CD4-positive, alpha-beta T cell (primary cell): ENCODE measurements at regions not wholly inside any gene's neighbourhood (a gene's known extent, or its start where the extent isn't known, plus 50 kb on each side); places are given as distances from the start of the nearest gene placed in this dataset.
"Not testable (repeated sequence)": the region's sequence is repeated elsewhere in the genome, so short reads cannot be mapped to it uniquely, and the experiment has no call there.

Experiments
- ATAC-seq: fragments of 200-7000 bp; cut with Tn5 transposase; one replicate; pipeline ENCODE4 v1.10.0; 2022; ENCODE audit warnings: mild to moderate bottlenecking; ENCODE audit not compliant: poor library complexity
- CTCF ChIA-PET: fragments of 350-600 bp; sonication (Branson Sonifier 250); formaldehyde crosslinking; loops from one replicate; lab custom pipeline; 2021; ENCODE audit warnings: antibody characterized with exemption, inconsistent platforms; lab: Charles Lee
- POLR2A ChIA-PET: fragments of 350-600 bp; sonication (Branson Sonifier 250); formaldehyde crosslinking; loops from one replicate; lab custom pipeline; 2021; ENCODE audit warnings: antibody characterized with exemption, inconsistent platforms; lab: Charles Lee
- DNase-seq, 14 experiments: peaks; one replicate each; pipeline ENCODE4 v3.0.0-alpha.2; 2013 to 2020; ENCODE audit warnings: mixed read lengths in 2 of 14
- H3K27ac ChIP-seq, 2 donors: one replicate each; pipeline versions ENCODE4 v1.5.1 to v1.7.0; 2013; ENCODE audit warnings: low read length in 2 of 2, low read depth in 1 of 2, mild to moderate bottlenecking in 1 of 2
- H3K27me3 ChIP-seq, 2 experiments: 1 replicate in 1 of 2; 2 replicates in 1 of 2; pipeline versions ENCODE4 v1.6.1 to v1.7.0; 2013; ENCODE audit warnings: low read length in 2 of 2, control low read depth in 1 of 2, mild to moderate bottlenecking in 1 of 2, moderate library complexity in 1 of 2; ENCODE audit not compliant: insufficient read depth in 2 of 2, control insufficient read depth in 1 of 2
- H3K36me3 ChIP-seq: one replicate; pipeline ENCODE4 v1.6.1; 2013; ENCODE audit warnings: low read length, control low read depth; ENCODE audit not compliant: insufficient read depth
- H3K4me1 ChIP-seq: one replicate; pipeline ENCODE4 v1.6.1; 2013; ENCODE audit warnings: low read length, control low read depth; ENCODE audit not compliant: insufficient read depth
- H3K4me3 ChIP-seq: one replicate; pipeline ENCODE4 v1.5.1; 2013; ENCODE audit warnings: mild to moderate bottlenecking, low read length, moderate library complexity
- H3K9me3 ChIP-seq, 2 experiments: 1 replicate in 1 of 2; 2 replicates in 1 of 2; pipeline versions ENCODE4 v1.6.1 to v1.7.0; 2013; ENCODE audit warnings: low read length in 2 of 2, mild to moderate bottlenecking in 2 of 2, control low read depth in 1 of 2, moderate library complexity in 1 of 2; ENCODE audit not compliant: control insufficient read depth in 1 of 2, insufficient read depth in 1 of 2
- H3K27ac Mint-ChIP-seq: one replicate; pipeline ENCODE4 v1.8.0; 2020; ENCODE audit warnings: mixed read lengths
- H3K27me3 Mint-ChIP-seq: one replicate; pipeline ENCODE4 v1.8.0; 2021; ENCODE audit warnings: mixed read lengths
- H3K36me3 Mint-ChIP-seq: one replicate; pipeline ENCODE4 v1.8.0; 2021; ENCODE audit warnings: low read depth, mixed read lengths
- H3K4me1 Mint-ChIP-seq: one replicate; pipeline ENCODE4 v1.8.0; 2021; ENCODE audit warnings: low read depth, mixed read lengths
- H3K4me3 Mint-ChIP-seq: one replicate; pipeline ENCODE4 v1.8.0; 2020; ENCODE audit warnings: mild to moderate bottlenecking, mixed read lengths
- H3K9me3 Mint-ChIP-seq: one replicate; pipeline ENCODE4 v1.8.0; 2020; ENCODE audit warnings: mixed read lengths
- intact Hi-C, 2 experiments: fragments of 100-400 bp; cut with DNase I in 1 of 2; cut with micrococcal nuclease in 1 of 2; formaldehyde crosslinking; loops; one replicate each; pipeline versions ENCODE4 v1.15.1 to v1.9.0; 2023 to 2025; cut with DNase I, micrococcal nuclease

DNA sequence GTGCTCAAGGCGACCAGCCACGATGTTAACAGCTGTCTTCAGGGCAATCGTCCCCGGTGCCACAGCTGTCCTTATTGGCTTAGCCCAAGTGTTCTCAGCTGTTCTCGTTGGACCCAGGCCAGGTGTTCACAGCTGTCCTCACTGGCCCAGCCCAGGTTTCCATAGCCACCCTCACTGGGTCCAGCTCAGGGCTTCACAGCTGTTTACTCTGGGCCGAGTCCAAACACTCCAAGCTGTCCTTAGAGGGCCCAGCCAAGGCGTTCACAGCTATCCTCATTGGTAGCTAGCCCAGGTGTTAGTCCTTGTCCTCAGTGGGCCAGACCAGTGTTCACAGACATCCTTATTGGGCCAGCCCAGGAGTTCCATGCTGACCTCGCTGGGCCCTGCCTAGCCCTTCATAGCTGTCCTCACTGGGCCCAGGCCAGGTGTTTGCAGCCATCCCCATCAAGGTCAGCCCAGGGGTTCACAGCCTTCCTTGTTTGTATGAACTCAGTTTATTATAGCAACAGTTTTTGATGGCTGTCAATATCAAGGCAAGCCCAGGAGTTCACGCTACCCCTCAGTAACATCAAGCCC, 106.0 kb upstream of the THOC3 start:
- H3K9me3 Mint-ChIP-seq, H3K4me1 Mint-ChIP-seq, H3K27ac Mint-ChIP-seq, H3K4me1 ChIP-seq, H3K27ac ChIP-seq, H3K36me3 Mint-ChIP-seq, POLR2A ChIA-PET, H3K27me3 ChIP-seq, CTCF ChIA-PET, H3K9me3 ChIP-seq, H3K4me3 Mint-ChIP-seq, DNase-seq, H3K36me3 ChIP-seq, H3K27me3 Mint-ChIP-seq, H3K4me3 ChIP-seq, intact Hi-C loops, ATAC-seq: not testable (repeated sequence)

DNA sequence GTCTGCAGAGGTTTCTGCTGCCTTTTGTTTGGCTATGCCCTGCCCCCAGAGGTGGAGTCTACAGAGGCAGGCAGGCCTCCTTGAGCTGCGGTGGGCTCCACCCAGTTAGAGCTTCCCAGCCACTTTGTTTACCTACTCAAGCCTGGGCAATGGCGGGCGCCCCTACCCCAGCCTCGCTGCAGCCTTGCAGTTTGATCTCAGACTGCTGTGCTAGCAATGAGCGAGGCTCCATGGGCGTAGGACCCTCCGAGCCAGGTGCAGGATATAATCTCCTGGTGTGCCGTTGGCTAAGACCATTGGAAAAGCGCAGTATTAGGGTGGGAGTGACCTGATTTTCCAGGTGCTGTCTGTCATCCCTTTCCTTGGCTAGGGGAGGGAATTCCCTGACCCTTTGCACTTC, 115.6 kb upstream of the THOC3 start:
- DNase-seq, H3K36me3 Mint-ChIP-seq, H3K4me1 Mint-ChIP-seq, H3K9me3 Mint-ChIP-seq, POLR2A ChIA-PET, H3K36me3 ChIP-seq, H3K27ac Mint-ChIP-seq, ATAC-seq, H3K27me3 Mint-ChIP-seq, H3K4me3 ChIP-seq, H3K27me3 ChIP-seq, intact Hi-C loops, CTCF ChIA-PET, H3K27ac ChIP-seq, H3K9me3 ChIP-seq, H3K4me3 Mint-ChIP-seq, H3K4me1 ChIP-seq: not testable (repeated sequence)

DNA sequence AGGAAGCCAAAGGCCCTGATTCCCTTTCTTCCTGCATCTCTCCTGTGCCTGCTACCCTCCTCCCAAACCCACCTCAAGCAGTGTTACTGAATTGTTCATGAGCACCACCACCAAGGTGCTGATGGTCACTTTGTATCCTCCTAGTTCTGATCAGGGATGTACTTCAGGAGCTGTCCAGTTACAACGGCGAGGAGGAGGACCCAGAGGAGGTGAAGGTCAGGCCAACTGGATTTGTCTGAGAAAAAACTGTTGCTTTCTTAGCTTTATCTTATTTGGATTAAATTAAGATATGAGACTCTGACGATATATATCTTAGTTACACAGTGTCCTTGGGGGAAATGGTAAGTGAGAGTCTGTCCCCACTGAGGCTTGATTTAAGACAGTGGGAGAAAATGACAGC, 135.0 kb upstream of the THOC3 start:
- H3K4me1 ChIP-seq, H3K36me3 ChIP-seq, H3K27me3 Mint-ChIP-seq, intact Hi-C loops, H3K9me3 Mint-ChIP-seq, POLR2A ChIA-PET, CTCF ChIA-PET, H3K4me3 ChIP-seq, H3K36me3 Mint-ChIP-seq, H3K27ac ChIP-seq, DNase-seq, H3K9me3 ChIP-seq, H3K4me1 Mint-ChIP-seq, H3K27me3 ChIP-seq, ATAC-seq, H3K4me3 Mint-ChIP-seq, H3K27ac Mint-ChIP-seq: not testable (repeated sequence)

DNA sequence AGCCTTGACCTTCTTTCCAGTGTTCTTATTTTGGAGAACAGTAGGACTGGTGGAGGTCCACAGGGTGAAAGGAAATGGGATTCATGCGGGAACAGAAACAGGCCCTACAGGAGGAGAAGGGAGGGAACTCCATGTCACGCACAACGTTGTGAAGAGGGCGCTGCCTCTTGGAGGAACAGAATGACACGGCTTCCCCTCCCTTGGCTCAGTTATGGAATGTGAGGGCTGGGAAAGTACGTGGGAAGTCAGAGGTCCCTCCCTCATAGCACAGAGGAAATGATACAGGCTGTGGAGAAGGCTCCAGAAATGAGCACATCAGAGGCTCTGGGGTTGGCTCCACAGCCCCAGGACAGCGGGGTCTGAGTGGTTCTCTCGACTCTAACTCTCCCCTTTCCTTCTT, 125.3 kb upstream of the SIMC1 start:
- ATAC-seq, CTCF ChIA-PET, H3K4me3 Mint-ChIP-seq, POLR2A ChIA-PET, H3K9me3 ChIP-seq, H3K27me3 Mint-ChIP-seq, H3K27me3 ChIP-seq, H3K36me3 ChIP-seq, H3K4me3 ChIP-seq, intact Hi-C loops, H3K36me3 Mint-ChIP-seq, DNase-seq, H3K27ac ChIP-seq, H3K27ac Mint-ChIP-seq, H3K9me3 Mint-ChIP-seq, H3K4me1 Mint-ChIP-seq, H3K4me1 ChIP-seq: not testable (repeated sequence)

DNA sequence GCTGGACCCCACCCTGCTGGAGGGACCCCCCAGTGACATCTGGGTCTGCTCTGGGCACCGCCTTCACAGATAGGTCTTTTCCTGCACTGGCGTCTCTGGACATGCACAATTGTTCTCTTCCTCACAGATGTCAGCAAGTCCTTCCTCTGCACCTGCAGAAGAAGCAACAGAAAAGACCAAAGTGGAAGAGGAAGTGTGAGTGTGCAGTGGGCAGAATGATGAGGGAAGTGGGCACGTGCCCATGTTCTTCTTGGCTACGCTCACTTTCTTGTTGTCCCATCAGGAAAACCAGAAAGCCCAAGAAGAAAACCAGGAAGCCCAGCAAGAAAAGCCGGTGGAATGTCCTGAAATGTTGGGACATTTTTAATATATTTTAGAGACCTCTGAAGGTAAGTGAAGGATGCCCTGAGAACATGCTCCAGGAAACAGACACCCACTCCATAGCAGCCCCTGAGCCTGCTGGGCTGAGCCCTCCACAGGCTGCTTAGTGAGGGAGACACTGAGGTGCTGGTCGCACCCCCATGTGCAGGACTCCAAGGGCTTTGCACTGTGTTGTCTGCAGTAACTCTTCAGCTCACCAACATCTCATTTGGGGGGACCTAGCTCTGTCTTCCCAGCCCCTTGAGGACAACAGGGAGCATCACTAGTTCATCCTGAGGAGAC, 124.4 kb upstream of the SIMC1 start:
- H3K4me1 Mint-ChIP-seq, H3K27me3 Mint-ChIP-seq, H3K27ac Mint-ChIP-seq, DNase-seq, H3K4me3 Mint-ChIP-seq, H3K9me3 Mint-ChIP-seq, H3K27me3 ChIP-seq, POLR2A ChIA-PET, H3K27ac ChIP-seq, H3K4me1 ChIP-seq, ATAC-seq, intact Hi-C loops, CTCF ChIA-PET, H3K36me3 ChIP-seq, H3K4me3 ChIP-seq, H3K36me3 Mint-ChIP-seq, H3K9me3 ChIP-seq: not testable (repeated sequence)

DNA sequence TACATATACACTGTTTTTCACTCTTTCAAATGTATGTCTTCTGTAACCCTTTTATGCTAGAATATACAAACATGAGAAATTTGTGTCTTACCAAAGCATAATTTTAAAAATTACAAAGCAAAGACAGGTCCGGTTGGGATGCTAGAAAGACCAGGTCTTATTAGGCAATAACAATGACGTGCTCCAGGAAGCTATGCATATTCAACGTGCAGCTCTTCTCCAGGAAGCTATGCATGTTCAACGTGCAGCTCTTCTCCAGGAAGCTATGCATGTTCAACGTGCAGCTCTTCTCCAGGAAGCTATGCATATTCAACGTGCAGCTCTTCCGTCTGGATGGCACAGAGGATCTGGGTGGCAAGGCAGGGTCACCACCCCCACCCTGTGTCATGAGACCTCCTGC, 123.4 kb upstream of the SIMC1 start:
- H3K27ac Mint-ChIP-seq, POLR2A ChIA-PET, H3K27me3 ChIP-seq, H3K4me3 Mint-ChIP-seq, ATAC-seq, CTCF ChIA-PET, H3K4me3 ChIP-seq, H3K27me3 Mint-ChIP-seq, H3K4me1 Mint-ChIP-seq, H3K27ac ChIP-seq, H3K4me1 ChIP-seq, H3K9me3 ChIP-seq, H3K36me3 ChIP-seq, H3K36me3 Mint-ChIP-seq, intact Hi-C loops, DNase-seq, H3K9me3 Mint-ChIP-seq: not testable (repeated sequence)

DNA sequence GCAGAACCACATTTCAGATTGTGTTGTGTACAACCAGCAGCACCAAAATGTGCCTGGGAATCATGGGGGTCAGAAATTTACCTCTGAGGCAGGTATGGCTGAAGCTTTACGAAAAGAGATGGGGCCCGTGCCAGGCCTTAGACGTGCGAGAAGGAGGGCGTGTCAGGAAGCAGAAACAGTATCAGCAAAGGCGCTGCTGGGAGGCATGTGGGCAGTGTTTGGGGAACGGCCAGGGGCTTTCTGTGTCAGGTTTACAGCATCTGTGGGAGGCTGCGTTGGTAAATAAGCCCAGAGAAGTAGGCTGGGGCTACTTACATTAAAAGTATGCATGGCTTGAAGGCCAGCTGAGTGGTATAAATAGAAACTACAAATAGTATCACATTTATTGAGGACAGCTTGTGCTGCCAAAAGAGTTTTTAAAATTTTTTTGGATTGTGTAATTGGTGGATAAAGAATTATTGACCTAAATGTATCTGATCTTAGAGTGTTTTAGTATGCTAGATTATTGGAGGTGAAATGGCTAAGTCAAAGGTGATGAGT, 120.5 kb upstream of the SIMC1 start:
- H3K27me3 ChIP-seq, H3K36me3 ChIP-seq, intact Hi-C loops, POLR2A ChIA-PET, CTCF ChIA-PET, ATAC-seq, H3K4me3 Mint-ChIP-seq, H3K36me3 Mint-ChIP-seq, H3K4me3 ChIP-seq, H3K27me3 Mint-ChIP-seq, H3K9me3 ChIP-seq, H3K27ac ChIP-seq, H3K27ac Mint-ChIP-seq, H3K4me1 Mint-ChIP-seq, DNase-seq, H3K4me1 ChIP-seq, H3K9me3 Mint-ChIP-seq: not testable (repeated sequence)
